Smooth muscle cell (in vitro differentiated cells): ENCODE measurements at regions not wholly inside any gene's neighbourhood (a gene's known extent, or its start where the extent isn't known, plus 50 kb on each side); places are given as distances from the start of the nearest gene placed in this dataset.

Experiments
- DNase-seq: peaks from one replicate; lab custom pipeline; 2025; ENCODE audit not compliant: unreplicated experiment; lab: John Stamatoyannopoulos, UW
- H2AFZ ChIP-seq: fragments of 200-600 bp; sonication (generic); 2 replicates; pipeline ENCODE4 v1.6.0; 2016; ENCODE audit warnings: antibody characterized with exemption, low read depth, mild to moderate bottlenecking
- H3F3A ChIP-seq: fragments of 200-600 bp; sonication (generic); 2 replicates; pipeline ENCODE4 v1.6.0; 2017; ENCODE audit warnings: antibody characterized with exemption, low read depth
- H3K27ac ChIP-seq: fragments of 200-600 bp; sonication (generic); 2 replicates; pipeline ENCODE4 v1.5.1; 2016; ENCODE audit warnings: low read depth, mild to moderate bottlenecking
- H3K27me3 ChIP-seq: fragments of 200-600 bp; sonication (generic); 2 replicates; pipeline ENCODE4 v1.6.1; 2016; ENCODE audit warnings: low read depth, mild to moderate bottlenecking
- H3K36me3 ChIP-seq: fragments of 200-600 bp; sonication (generic); 2 replicates; pipeline ENCODE4 v1.5.1; 2016; ENCODE audit warnings: low read depth
- H3K4me1 ChIP-seq: fragments of 200-600 bp; sonication (generic); 2 replicates; pipeline ENCODE4 v1.5.1; 2016; ENCODE audit warnings: low read depth
- H3K4me2 ChIP-seq: fragments of 200-600 bp; sonication (generic); 2 replicates; pipeline ENCODE4 v1.6.0; 2016; ENCODE audit warnings: mild to moderate bottlenecking
- H3K4me3 ChIP-seq: fragments of 200-600 bp; sonication (generic); 2 replicates; pipeline ENCODE4 v1.5.1; 2016; ENCODE audit warnings: mild to moderate bottlenecking
- H3K79me2 ChIP-seq: fragments of 200-600 bp; sonication (generic); 2 replicates; pipeline ENCODE4 v1.6.0; 2016; ENCODE audit warnings: low read depth, mild to moderate bottlenecking
- H3K9ac ChIP-seq: fragments of 200-600 bp; sonication (generic); 2 replicates; pipeline ENCODE4 v1.6.0; 2016; ENCODE audit warnings: low read depth
- H3K9me3 ChIP-seq: fragments of 200-600 bp; sonication (generic); replicated peaks from 2 replicates; pipeline ENCODE4 v1.5.1; 2016; ENCODE audit warnings: low read depth
- H4K20me1 ChIP-seq: fragments of 200-600 bp; sonication (generic); 2 replicates; pipeline ENCODE4 v1.6.0; 2016; ENCODE audit warnings: low read depth
- CTCF ChIP-seq: fragments of 200-600 bp; sonication (generic); IDR thresholded peaks from 2 replicates; pipeline ENCODE4 v1.5.1; 2017; ENCODE audit warnings: borderline replicate concordance, mild to moderate bottlenecking, antibody characterized with exemption; ENCODE audit not compliant: insufficient read depth, poor library complexity, severe bottlenecking
- WGBS: methylation state at CpG from one replicate; pipeline ENCODE4 v1.1.7; 2016; ENCODE audit warnings: low lambda C conversion rate; 5-methylcytosine and 5-hydroxymethylcytosine counted together

- Histone ChIP-seq H3K9me3 (no peaks in the 10 kb centered on the region), H3K4me1 (peaks cover 35% of the 10 kb centered on the region), H3K79me2 (no peaks in the 10 kb centered on the region), H3K9ac (peak overlapping the region; percentile 82), H3K27me3 (no peaks in the 10 kb centered on the region), H2AFZ (no peak overlapping the region), H3K4me2 (peak overlapping the region; percentile 40), H4K20me1 (no peaks in the 10 kb centered on the region), H3K27ac (peak overlapping the region; percentile 98), H3F3A (peaks cover 38% of the 10 kb centered on the region), H3K36me3 (no peaks in the 10 kb centered on the region), H3K4me3 (no peak overlapping the region)
- no peak for TF ChIP-seq CTCF
- WGBS: 12% methylated on average over 3 of the region's 3 CpGs
- no peak for DNase-seq
Observed at GRCh38 chr11:95283650-95284049, 52.6 kb upstream of the SESN3 start.

DNA sequence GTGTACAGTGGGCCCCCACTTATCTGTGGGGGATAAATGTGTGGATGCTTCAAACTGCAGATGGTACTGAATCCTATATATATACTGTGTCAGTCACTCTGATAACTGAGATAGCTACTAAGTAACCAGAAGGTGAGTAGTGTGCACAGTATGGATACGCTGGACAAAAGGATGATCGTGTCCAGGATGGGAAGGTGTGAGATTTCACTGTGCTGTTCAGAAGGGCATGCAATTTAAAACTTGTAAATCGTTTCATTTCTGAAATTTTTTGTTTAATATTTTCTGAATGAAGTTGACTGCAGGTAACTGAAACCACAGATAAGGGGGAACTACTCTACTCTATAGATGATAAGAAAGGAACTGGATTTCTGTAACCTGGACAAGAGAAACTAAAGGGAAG is 52.1 kb upstream of the SESN3 start:
- Histone ChIP-seq H3K4me2 (peak overlapping the region; percentile 52), H4K20me1 (no peaks in the 10 kb centered on the region), H2AFZ (no peak overlapping the region), H3K79me2 (no peaks in the 10 kb centered on the region), H3K27me3 (no peaks in the 10 kb centered on the region), H3K9me3 (no peaks in the 10 kb centered on the region), H3K9ac (peak overlapping the region; percentile 82), H3K4me1 (peaks cover 35% of the 10 kb centered on the region), H3K27ac (peak overlapping the region; percentile 98), H3F3A (peaks cover 38% of the 10 kb centered on the region), H3K4me3 (no peak overlapping the region), H3K36me3 (no peaks in the 10 kb centered on the region)
- DNase-seq: no peak
- 84% methylated on average over 3 of the region's 3 CpGs for WGBS
- no peak for TF ChIP-seq CTCF

GRCh38 chr11:95282291-95282751 is 51.3 kb upstream of the SESN3 start:
- Histone ChIP-seq H3K4me3 (no peak overlapping the region), H2AFZ (no peak overlapping the region), H3K27me3 (no peaks in the 10 kb centered on the region), H3K4me2 (peak overlapping the region; percentile 61), H3K9me3 (no peaks in the 10 kb centered on the region), H4K20me1 (no peaks in the 10 kb centered on the region), H3K27ac (peak overlapping the region; percentile 98), H3K79me2 (no peaks in the 10 kb centered on the region), H3K36me3 (no peaks in the 10 kb centered on the region), H3F3A (peaks cover 38% of the 10 kb centered on the region), H3K9ac (peak overlapping the region; percentile 4), H3K4me1 (peaks cover 35% of the 10 kb centered on the region)
- TF ChIP-seq CTCF: no peak
- 6% methylated on average over 6 of the region's 6 CpGs for WGBS
- peak; percentile 17 for DNase-seq
